ENCODE measurements at regions not wholly inside any gene's neighbourhood (a gene's known extent, or its start where the extent isn't known, plus 50 kb on each side); places are given as distances from the start of the nearest gene placed in this dataset.

GRCh38 chr4:11730545-11730944 is 301.9 kb upstream of the HS3ST1 start:
- intact Hi-C loops (cut with DNase I), result no loop called here
- Histone ChIP-seq H3K9me3 (replicated peaks in 1 of 3) (no peaks in the 10 kb centered on the region), H3K27ac (no peak overlapping the region), H3K36me3 (replicated peaks in 1 of 2) (no peaks in the 10 kb centered on the region), H3K4me3 (no peak overlapping the region), H3K4me1 (replicated peaks in 1 of 2) (no peaks in the 10 kb centered on the region), H3K27me3 (no peaks in the 10 kb centered on the region)
- 96 to 100% (median 97%) methylated on average over 1 of the region's 1 CpG for WGBS, 4 donors
- DNase-seq, result no peak
- TF ChIP-seq CTCF (IDR thresholded peaks at IDR 0.05) (no peak), POLR2A (IDR thresholded peaks at IDR 0.05) (no peak)

DNA sequence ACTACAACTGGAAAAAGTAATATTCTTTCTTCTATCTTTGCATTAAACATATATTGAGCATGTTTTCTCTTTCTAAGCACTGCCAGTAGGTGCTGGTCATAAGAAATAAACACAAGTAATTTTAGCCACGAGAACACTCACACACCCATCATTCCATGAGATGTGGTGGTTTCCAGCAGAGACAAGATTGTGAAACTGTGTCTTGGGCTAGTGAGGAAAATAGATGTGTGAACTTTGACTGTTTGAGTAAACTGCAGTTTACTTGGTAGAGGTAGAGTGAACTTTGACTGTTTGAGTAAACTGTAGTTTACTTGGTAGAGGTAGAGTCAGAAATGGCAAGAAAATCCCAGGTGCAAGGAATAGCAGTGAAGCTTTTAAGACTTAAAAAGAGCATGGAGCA is 300.9 kb upstream of the HS3ST1 start:
- intact Hi-C loops (cut with DNase I), result loop anchor here in 1 of 2 donors (10.0 kb wide), 2 partner anchors 305 to 1165 kb away; partner anchors contain the start of gene HS3ST1
- TF ChIP-seq CTCF (IDR thresholded peaks at IDR 0.05) (no peak), POLR2A (IDR thresholded peaks at IDR 0.05) (no peak)

DNA sequence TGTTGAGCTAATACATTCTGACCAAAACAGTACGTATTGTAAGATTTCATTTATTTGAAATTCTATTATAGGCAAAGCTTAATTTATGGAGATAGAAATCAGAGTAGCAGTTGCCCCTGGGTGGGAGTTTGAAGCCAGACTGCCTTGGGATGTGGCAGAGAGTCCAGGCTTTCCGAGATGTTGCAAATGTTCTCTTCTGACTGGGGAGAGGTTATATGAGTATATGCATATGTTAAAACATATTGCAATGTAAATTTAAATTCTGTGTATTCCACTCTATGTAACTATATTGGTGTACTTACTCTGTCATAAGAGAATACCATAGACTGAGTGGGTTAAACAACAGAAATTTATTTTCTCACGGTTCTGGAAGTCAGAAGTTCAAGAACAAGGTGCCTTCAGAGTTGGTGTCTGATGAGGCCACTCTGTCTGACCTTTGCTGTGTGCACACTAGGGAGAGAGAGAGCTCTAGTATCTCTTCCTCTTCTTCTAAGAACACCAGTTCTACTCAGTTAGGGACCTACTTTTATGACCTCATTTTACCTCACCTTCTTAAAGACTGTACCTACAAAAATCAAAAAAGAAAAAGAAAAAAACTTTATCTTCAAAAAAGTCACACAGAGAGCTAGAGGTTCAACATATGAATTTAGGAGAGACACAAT is 299.3 kb upstream of the HS3ST1 start:
- intact Hi-C loops (cut with DNase I), result loop anchor here in 1 of 2 donors (10.0 kb wide), 2 partner anchors 303 to 1163 kb away; partner anchors contain the start of gene HS3ST1
- TF ChIP-seq CTCF (IDR thresholded peaks at IDR 0.05), result no peak
- no peak for TF ChIP-seq POLR2A (IDR thresholded peaks at IDR 0.05)
- no peak overlapping the region for H3K4me3 ChIP-seq
- 69 to 83% (median 71%) methylated on average over 3 of the region's 3 CpGs for WGBS, 4 donors
- H3K9me3 ChIP-seq (replicated peaks in 1 of 3), result peaks cover 0 to 3% (median 0%) of the 10 kb centered on the region in 3 donors
- H3K36me3 ChIP-seq (replicated peaks in 1 of 2), result no peaks in the 10 kb centered on the region
- H3K27ac ChIP-seq, result no peak overlapping the region
- no peaks in the 10 kb centered on the region for H3K27me3 ChIP-seq
- no peak for DNase-seq
- no peaks in the 10 kb centered on the region for H3K4me1 ChIP-seq (replicated peaks in 1 of 2)

More for the DNA sequence above, 300.9 kb upstream of the HS3ST1 start:
- no peaks in the 10 kb centered on the region for H3K4me1 ChIP-seq (replicated peaks in 1 of 2)
- WGBS, 4 donors, result 71 to 88% (median 82%) methylated on average over 1 of the region's 1 CpG
- no peak overlapping the region for H3K4me3 ChIP-seq
- no peak overlapping the region for H3K27ac ChIP-seq
- no peaks in the 10 kb centered on the region for H3K9me3 ChIP-seq (replicated peaks in 1 of 3)
- H3K27me3 ChIP-seq, result no peaks in the 10 kb centered on the region
- no peak for DNase-seq
- H3K36me3 ChIP-seq (replicated peaks in 1 of 2), result no peaks in the 10 kb centered on the region

- Histone ChIP-seq H3K27me3 (no peaks in the 10 kb centered on the region), H3K27ac (no peak overlapping the region), H3K36me3 (replicated peaks in 1 of 2) (no peaks in the 10 kb centered on the region), H3K4me3 (no peak overlapping the region), H3K4me1 (replicated peaks in 1 of 2) (no peaks in the 10 kb centered on the region), H3K9me3 (replicated peaks in 1 of 3) (peaks cover 0 to 3% (median 0%) of the 10 kb centered on the region in 3 donors)
- TF ChIP-seq POLR2A (IDR thresholded peaks at IDR 0.05) (no peak), CTCF (IDR thresholded peaks at IDR 0.05) (no peak)
- DNase-seq, result no peak
- intact Hi-C loops (cut with DNase I), result loop anchor here in 1 of 2 donors (10.0 kb wide), 2 partner anchors 300 to 1160 kb away; partner anchors contain the start of gene HS3ST1
Measured at GRCh38 chr4:11724731-11725130, 296.0 kb upstream of the HS3ST1 start.
